K562 (cell line): ENCODE measurements at regions not wholly inside any gene's neighbourhood (a gene's known extent, or its start where the extent isn't known, plus 50 kb on each side); places are given as distances from the start of the nearest gene placed in this dataset.

Experiments used
- ATAC-seq: fragments of 200-7000 bp; cut with Tn5 transposase; 3 replicates; pipeline ENCODE4 v1.9.1; 2020; ENCODE audit warnings: moderate library complexity
- BruUV-seq: library from RNA; stranded (reverse); fragments of 400-500 nt; replicated peaks from 2 replicates; lab custom pipeline; 2021; lab: Mats Ljungman, UMichigan
- CTCF ChIA-PET: fragments of 300-600 bp; formaldehyde crosslinking; extraction: SDS; loops from one replicate; lab custom pipeline; 2021; ENCODE audit warnings: low intra/inter-chr PET ratio; lab: Yijun Ruan, JAX
- POLR2A ChIA-PET: fragments of 300-600, 350-650 bp; sonication (Branson Sonifier 250); formaldehyde crosslinking; extraction: SDS; loops from one replicate; lab custom pipeline; 2021; ENCODE audit warnings: antibody characterized with exemption, inconsistent platforms; lab: Yijun Ruan, JAX
- DNase-seq, 4 experiments: peaks; one replicate each; pipeline versions ENCODE4 v3.0.0 to v3.0.0-alpha.2; 2011 to 2018; ENCODE audit warnings: low spot score in 3 of 4, mixed read lengths in 3 of 4; ENCODE audit errors: extremely low read depth in 1 of 4
- FAIRE-seq: peaks from 2 replicates; lab custom pipeline; 2011; peaks lifted over from hg19 to GRCh38; lab: Jason Lieb, UNC
- H2AFZ ChIP-seq: 2 replicates; pipeline ENCODE4 v1.6.0; 2011; ENCODE audit warnings: low read depth, low read length, control low read depth, inconsistent platforms
- H3K27ac ChIP-seq: fragments of 200-600 bp; 3 replicates; pipeline ENCODE4 v1.8.0; 2011; ENCODE audit warnings: low read depth, mild to moderate bottlenecking, control low read depth, inconsistent platforms, low read length, moderate library complexity, mixed read lengths; ENCODE audit errors: extremely low read depth
- H3K27me3 ChIP-seq, 2 experiments: fragments of 300-600 bp in 1 of 2; 2 replicates in 1 of 2; 3 replicates in 1 of 2; pipeline versions ENCODE4 v1.6.0 to v1.8.0; 2011; ENCODE audit warnings: inconsistent platforms in 2 of 2, low read length in 2 of 2, mild to moderate bottlenecking in 1 of 2, mixed read lengths in 1 of 2, moderate library complexity in 1 of 2; ENCODE audit not compliant: control insufficient read depth in 2 of 2, insufficient read depth in 2 of 2
- H3K36me3 ChIP-seq: fragments of 300-600 bp; 3 replicates; pipeline ENCODE4 v1.8.0; 2011; ENCODE audit warnings: mild to moderate bottlenecking, low read length, inconsistent platforms; ENCODE audit not compliant: control insufficient read depth, insufficient read depth
- H3K4me1 ChIP-seq, 2 experiments: fragments of 200-600 bp in 1 of 2; replicated peaks in 1 of 2; 2 replicates in 1 of 2; 3 replicates in 1 of 2; pipeline versions ENCODE4 v1.5.1 to v1.8.0; 2011; ENCODE audit warnings: inconsistent platforms in 2 of 2, low read length in 2 of 2, mild to moderate bottlenecking in 1 of 2, mixed read lengths in 1 of 2, moderate library complexity in 1 of 2; ENCODE audit not compliant: control insufficient read depth in 2 of 2, insufficient read depth in 2 of 2
- H3K4me2 ChIP-seq: 2 replicates; pipeline ENCODE4 v1.6.1; 2011; ENCODE audit warnings: low read length, control low read depth, inconsistent platforms, mixed read lengths; ENCODE audit not compliant: insufficient read depth
- H3K4me3 ChIP-seq: fragments of 200-600 bp; sonication (generic), shearing (Covaris generic); 2 replicates; pipeline ENCODE4 v1.5.1; 2016; ENCODE audit warnings: control low read depth, inconsistent platforms
- H3K79me2 ChIP-seq: fragments of 200-600 bp; 3 replicates; pipeline ENCODE4 v1.8.0; 2011; ENCODE audit warnings: low read length, inconsistent platforms; ENCODE audit not compliant: control insufficient read depth, insufficient read depth
- H3K9ac ChIP-seq, 2 experiments: 2 replicates each; pipeline versions ENCODE4 v1.6.0 to v1.6.1; 2011; ENCODE audit warnings: low read depth in 2 of 2, low read length in 2 of 2, control low read depth in 1 of 2, inconsistent platforms in 1 of 2, mild to moderate bottlenecking in 1 of 2, mixed read lengths in 1 of 2; ENCODE audit not compliant: insufficient read depth in 1 of 2
- H3K9me1 ChIP-seq: one replicate; pipeline ENCODE4 v1.6.0; 2011; ENCODE audit warnings: inconsistent platforms, mild to moderate bottlenecking, low read length, moderate library complexity; ENCODE audit not compliant: control insufficient read depth, insufficient read depth
- H3K9me3 ChIP-seq: replicated peaks from 2 replicates; pipeline ENCODE4 v1.5.1; 2011; ENCODE audit warnings: low read depth, low read length, inconsistent platforms; ENCODE audit not compliant: control insufficient read depth, insufficient read depth
- H4K20me1 ChIP-seq: replicated peaks from 2 replicates; pipeline ENCODE4 v1.6.1; 2011; ENCODE audit warnings: low read length, inconsistent platforms, mixed read lengths; ENCODE audit not compliant: control insufficient read depth, insufficient read depth
- CLOCK ChIP-seq: fragments of 250-450 bp; sonication (Bioruptor Pico); IDR thresholded peaks from 2 replicates; pipeline ENCODE4 v1.4.0; 2020; ENCODE audit warnings: mild to moderate bottlenecking, moderate library complexity, borderline replicate concordance
- DIDO1 ChIP-seq: fragments of 450-650 bp; IDR thresholded peaks from 2 replicates; pipeline ENCODE4 v1.6.1; 2016; ENCODE audit warnings: low read depth, missing biosample characterization, missing genetic modification characterization
- E2F3 ChIP-seq: fragments of 250-450 bp; sonication (Bioruptor Pico); IDR thresholded peaks from 2 replicates; pipeline ENCODE4 v1.4.0; 2020; ENCODE audit warnings: mild to moderate bottlenecking
- EHMT2 ChIP-seq: fragments of 450-650 bp; IDR thresholded peaks from 2 replicates; pipeline ENCODE4 v1.6.1; 2018; ENCODE audit warnings: antibody characterized with exemption
- FOXK1 ChIP-seq: sonication (generic); formaldehyde crosslinking; IDR thresholded peaks from 2 replicates; pipeline ENCODE4 v1.8.0; 2022; ENCODE audit warnings: missing genetic modification reagents, mild to moderate bottlenecking, borderline replicate concordance
- GABPA ChIP-seq: fragments of 200-800 bp; sonication (Bioruptor generic); conservative IDR thresholded peaks from 2 replicates; pipeline ENCODE4 v1.6.1; 2016; ENCODE audit warnings: low read depth, missing genetic modification characterization, missing compliant biosample characterization
- HDAC8 ChIP-seq: fragments of 450-650 bp; IDR thresholded peaks from 2 replicates; pipeline ENCODE4 v1.6.1; 2016; ENCODE audit warnings: mild to moderate bottlenecking, missing genetic modification characterization, moderate library complexity, missing compliant biosample characterization
- IRF1 ChIP-seq: sonication (generic); formaldehyde crosslinking; IDR thresholded peaks from 2 replicates; pipeline ENCODE4 v1.8.0; 2022; ENCODE audit warnings: missing genetic modification reagents, mild to moderate bottlenecking, borderline replicate concordance
- NUFIP1 ChIP-seq: fragments of 450-650 bp; IDR thresholded peaks from 2 replicates; pipeline ENCODE4 v1.6.1; 2018; ENCODE audit not compliant: partially characterized antibody
- PHF8 ChIP-seq: fragments of 200-600 bp; sonication (generic); IDR thresholded peaks from 2 replicates; pipeline ENCODE4 v1.6.1; 2012; ENCODE audit warnings: mixed run types, mild to moderate bottlenecking, inconsistent platforms, low read length, moderate library complexity, borderline replicate concordance
- SAFB ChIP-seq: fragments of 200-400 bp; formaldehyde crosslinking; IDR thresholded peaks from 2 replicates; pipeline ENCODE4 v1.6.1; 2017; ENCODE audit warnings: low read depth, low read length, borderline replicate concordance
- SMAD4 ChIP-seq: fragments of 250-450 bp; sonication (Bioruptor Pico); conservative IDR thresholded peaks from 2 replicates; pipeline ENCODE4 v1.8.0; 2021; ENCODE audit warnings: inconsistent platforms, mild to moderate bottlenecking, moderate library complexity
- TARDBP ChIP-seq: fragments of 450-650 bp; IDR thresholded peaks from 2 replicates; pipeline ENCODE4 v1.6.1; 2016
- THAP7 ChIP-seq: fragments of 250-450 bp; sonication (Bioruptor Pico); IDR thresholded peaks from 2 replicates; pipeline ENCODE4 v1.5.0; 2021
- XRCC4 ChIP-seq: IDR thresholded peaks from one replicate; pipeline ENCODE4 v1.6.1; 2011; ENCODE audit not compliant: insufficient read depth, insufficient read length; ENCODE audit errors: extremely low read depth
- ZBTB26 ChIP-seq: fragments of 450-650 bp; formaldehyde crosslinking; IDR thresholded peaks from 2 replicates; pipeline ENCODE4 v1.4.0; 2022; ENCODE audit warnings: missing genetic modification characterization
- ZNF436 ChIP-seq: fragments of 250-450, 450-650 bp; sonication (Bioruptor Pico); formaldehyde crosslinking; IDR thresholded peaks from 2 replicates; pipeline ENCODE4 v1.7.0; 2020; ENCODE audit warnings: mild to moderate bottlenecking
- ZNF561 ChIP-seq: fragments of 450-650 bp; formaldehyde crosslinking; conservative IDR thresholded peaks from 2 replicates; pipeline ENCODE4 v1.4.0; 2020; ENCODE audit warnings: mild to moderate bottlenecking, moderate library complexity
- ZNF780A ChIP-seq: fragments of 250-450 bp; sonication (Bioruptor Pico); IDR thresholded peaks from 2 replicates; pipeline ENCODE4 v1.5.0; 2021; ENCODE audit warnings: mild to moderate bottlenecking
- WGBS: fragments of 100-300 bp; shearing (Covaris generic); methylation state at CpG from one replicate; pipeline ENCODE4 v1.1.6; 2016; ENCODE audit warnings: low coverage, mixed read lengths; ENCODE audit not compliant: insufficient coverage; ENCODE audit errors: missing lambda C conversion rate; 5-methylcytosine and 5-hydroxymethylcytosine counted together
- in situ Hi-C: fragments of 300-500 bp; cut with MboI; formaldehyde crosslinking; loops from 4 replicates; pipeline ENCODE4 v1.15.0; 2018; ENCODE audit warnings: inconsistent platforms, mixed read lengths
- intact Hi-C: fragments of 100-400 bp; cut with micrococcal nuclease; formaldehyde crosslinking; loops from 2 replicates; pipeline ENCODE4 v1.14.2; 2022

GRCh38 chr11:23961503-23962338, 535.1 kb upstream of the LUZP2 start:
- Histone ChIP-seq H3K9ac (no peak overlapping the region), H3K79me2 (no peaks in the 10 kb centered on the region), H3K4me1 (no peaks in the 10 kb centered on the region), H3K4me3 (no peak overlapping the region), H3K9me1 (no peaks in the 10 kb centered on the region), H3K9me3 (no peaks in the 10 kb centered on the region), H3K27ac (no peak overlapping the region), H3K4me2 (no peak overlapping the region), H4K20me1 (no peaks in the 10 kb centered on the region), H2AFZ (no peak overlapping the region), H3K36me3 (no peaks in the 10 kb centered on the region), H3K27me3 (no peaks in the 10 kb centered on the region)
- no peak for FAIRE-seq
- intact Hi-C loops: no loop called here
- 0% methylated on average over 18 of the region's 20 CpGs for WGBS
- no peak for ATAC-seq
- CTCF ChIA-PET: no interaction called here
- POLR2A ChIA-PET: no interaction called here
- in situ Hi-C loops: no loop called here
- no TSS peak for BruUV-seq
- no peak for DNase-seq
- TF ChIP-seq ZNF780A (CRISPR knock-in tag) (no peak), ZNF561 (CRISPR knock-in tag) (no peak), SMAD4 (CRISPR knock-in tag) (no peak), THAP7 (CRISPR knock-in tag) (no peak), DIDO1 (no peak), XRCC4 (no peak), EHMT2 (no peak), IRF1 (CRISPR knock-in tag) (no peak), ZNF436 (CRISPR knock-in tag) (no peak), CLOCK (CRISPR knock-in tag) (no peak), ZBTB26 (CRISPR knock-in tag) (no peak), NUFIP1 (no peak), FOXK1 (CRISPR knock-in tag) (no peak), SAFB (no peak), HDAC8 (tag) (no peak), E2F3 (CRISPR knock-in tag) (no peak), GABPA (tag) (no peak), PHF8 (no peak), TARDBP (no peak)
